ENCODE measurements at regions not wholly inside any gene's neighbourhood (a gene's known extent, or its start where the extent isn't known, plus 50 kb on each side); places are given as distances from the start of the nearest gene placed in this dataset.

DNA sequence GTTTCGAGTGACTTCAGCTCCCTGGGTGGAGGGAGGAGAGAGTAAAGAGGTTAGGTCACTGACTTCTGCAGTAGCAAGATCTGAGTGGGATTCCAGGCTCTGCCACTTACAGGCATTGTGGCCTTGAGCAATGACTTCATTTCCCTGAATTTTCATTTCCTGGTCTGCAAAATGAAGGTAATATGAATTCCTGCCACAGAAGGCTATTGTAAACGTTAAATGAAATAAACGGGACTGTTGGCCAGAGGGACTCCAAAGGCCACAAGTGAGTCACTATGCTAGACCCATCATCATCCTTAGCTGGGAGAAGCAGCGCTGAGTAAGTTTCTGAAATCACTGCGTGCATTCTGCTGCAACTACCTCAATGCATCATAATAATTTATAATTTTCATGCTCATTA is 807.8 kb downstream of the AACS start:
- TF ChIP-seq, protein P1, sequence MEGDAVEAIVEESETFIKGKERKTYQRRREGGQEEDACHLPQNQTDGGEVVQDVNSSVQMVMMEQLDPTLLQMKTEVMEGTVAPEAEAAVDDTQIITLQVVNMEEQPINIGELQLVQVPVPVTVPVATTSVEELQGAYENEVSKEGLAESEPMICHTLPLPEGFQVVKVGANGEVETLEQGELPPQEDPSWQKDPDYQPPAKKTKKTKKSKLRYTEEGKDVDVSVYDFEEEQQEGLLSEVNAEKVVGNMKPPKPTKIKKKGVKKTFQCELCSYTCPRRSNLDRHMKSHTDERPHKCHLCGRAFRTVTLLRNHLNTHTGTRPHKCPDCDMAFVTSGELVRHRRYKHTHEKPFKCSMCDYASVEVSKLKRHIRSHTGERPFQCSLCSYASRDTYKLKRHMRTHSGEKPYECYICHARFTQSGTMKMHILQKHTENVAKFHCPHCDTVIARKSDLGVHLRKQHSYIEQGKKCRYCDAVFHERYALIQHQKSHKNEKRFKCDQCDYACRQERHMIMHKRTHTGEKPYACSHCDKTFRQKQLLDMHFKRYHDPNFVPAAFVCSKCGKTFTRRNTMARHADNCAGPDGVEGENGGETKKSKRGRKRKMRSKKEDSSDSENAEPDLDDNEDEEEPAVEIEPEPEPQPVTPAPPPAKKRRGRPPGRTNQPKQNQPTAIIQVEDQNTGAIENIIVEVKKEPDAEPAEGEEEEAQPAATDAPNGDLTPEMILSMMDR (conservative IDR thresholded peaks at IDR 0.05) = no peak
- no peak for TF ChIP-seq EZH2 (IDR thresholded peaks at IDR 0.05; ENCODE audit: low read depth)
